ENCODE measurements at regions not wholly inside any gene's neighbourhood (a gene's known extent, or its start where the extent isn't known, plus 50 kb on each side); places are given as distances from the start of the nearest gene placed in this dataset.

DNA sequence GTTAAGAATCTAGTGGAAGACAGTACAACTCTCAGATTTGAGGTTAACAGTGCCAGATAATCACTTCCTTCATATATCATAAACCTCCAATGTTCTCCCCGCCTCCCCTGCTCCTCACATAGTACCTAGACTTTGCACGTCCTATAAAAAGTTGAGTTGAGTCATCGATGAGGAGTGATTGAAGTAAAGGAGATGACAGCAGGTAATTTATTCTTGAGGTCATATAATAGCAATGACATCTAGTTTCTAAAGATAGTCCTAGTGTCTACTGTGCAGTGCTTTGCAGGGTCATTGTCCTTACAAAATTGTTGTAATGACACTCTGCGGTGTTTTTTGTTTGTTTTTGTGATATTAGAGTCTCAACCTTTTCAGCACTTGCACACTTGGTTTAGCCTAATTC lies 510.5 kb upstream of the LRFN5 start:
- ATAC-seq (replicated peaks in 1 of 2): no peak
- Mint-ChIP-seq H3K36me3 (ENCODE audit: insufficient read depth in 2 of 2) (no peaks in the 10 kb centered on the region), H3K27me3 (ENCODE audit: low read depth) (no peaks in the 10 kb centered on the region)

DNA sequence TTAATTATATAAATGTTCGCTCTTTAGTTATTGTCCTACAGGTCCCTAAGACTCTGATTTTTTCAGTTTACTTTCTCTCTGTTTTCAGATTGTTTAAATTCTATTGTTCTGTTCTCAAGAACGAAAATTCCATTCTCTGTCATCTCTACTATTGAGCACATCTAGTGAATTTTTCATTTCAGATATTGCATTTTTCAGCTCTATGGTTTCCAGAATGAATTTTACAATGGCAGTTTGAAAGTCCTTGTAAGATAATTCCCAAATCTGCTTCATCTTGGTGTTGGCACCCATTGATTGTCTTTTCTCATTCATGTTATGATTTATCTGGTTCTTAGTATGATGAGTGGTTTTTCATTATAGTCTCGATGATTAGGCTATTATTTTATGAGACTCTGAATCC lies 519.6 kb upstream of the LRFN5 start:
- DNase-seq: no peak
- no peaks in the 10 kb centered on the region for H3K36me3 Mint-ChIP-seq (ENCODE audit: insufficient read depth in 2 of 2)
- ATAC-seq (replicated peaks in 1 of 2): no peak
- H3K27ac Mint-ChIP-seq: no peak overlapping the region
- H3K9me3 Mint-ChIP-seq: peaks cover 6 to 10% of the 10 kb centered on the region in 2 donors
- H3K27me3 Mint-ChIP-seq (ENCODE audit: low read depth): no peaks in the 10 kb centered on the region
- H3K4me3 Mint-ChIP-seq: no peak overlapping the region
- no peaks in the 10 kb centered on the region for H3K4me1 Mint-ChIP-seq (ENCODE audit: low read depth)

More for the DNA sequence above, 510.5 kb upstream of the LRFN5 start:
- peaks cover 7 to 13% of the 10 kb centered on the region in 2 donors for H3K9me3 Mint-ChIP-seq
- H3K4me1 Mint-ChIP-seq (ENCODE audit: low read depth): no peaks in the 10 kb centered on the region
- no peak for DNase-seq
- H3K27ac Mint-ChIP-seq: no peak overlapping the region
- H3K4me3 Mint-ChIP-seq: no peak overlapping the region

GRCh38 chr14:41073544-41073943 lies 533.1 kb upstream of the LRFN5 start:
- Mint-ChIP-seq H3K9me3 (peaks cover 0 to 4% of the 10 kb centered on the region in 2 donors), H3K27me3 (ENCODE audit: low read depth) (no peaks in the 10 kb centered on the region), H3K4me3 (no peak overlapping the region), H3K36me3 (ENCODE audit: insufficient read depth in 2 of 2) (peaks cover 0 to 2% of the 10 kb centered on the region in 2 donors), H3K27ac (no peak overlapping the region), H3K4me1 (ENCODE audit: low read depth) (no peaks in the 10 kb centered on the region)
- DNase-seq: no peak
- ATAC-seq (replicated peaks in 1 of 2): no peak

DNA sequence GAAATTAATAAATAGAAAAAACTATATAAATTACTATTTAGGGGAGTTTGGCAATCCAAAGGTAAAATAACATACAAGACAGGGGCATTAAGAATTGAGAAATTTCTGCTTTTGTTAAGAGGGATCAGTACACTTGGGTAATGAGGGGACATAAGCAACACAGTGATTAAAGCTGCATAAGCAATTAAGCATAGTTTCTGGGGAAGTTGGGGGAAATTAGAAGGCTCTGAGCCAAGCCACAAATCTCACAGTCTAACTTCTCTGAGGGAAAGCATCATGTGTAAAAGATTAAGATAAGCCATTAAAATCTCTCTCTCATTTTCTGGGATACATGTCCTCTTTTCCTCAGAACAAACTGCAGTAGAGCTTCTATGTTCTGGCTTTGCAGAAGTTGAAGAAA lies 533.9 kb upstream of the LRFN5 start:
- Mint-ChIP-seq H3K4me1 (ENCODE audit: low read depth) (no peaks in the 10 kb centered on the region), H3K36me3 (ENCODE audit: insufficient read depth in 2 of 2) (peaks cover 0 to 2% of the 10 kb centered on the region in 2 donors), H3K27me3 (ENCODE audit: low read depth) (no peaks in the 10 kb centered on the region), H3K27ac (no peak overlapping the region), H3K4me3 (no peak overlapping the region), H3K9me3 (peaks cover 0 to 4% of the 10 kb centered on the region in 2 donors)
- DNase-seq: no peak
- ATAC-seq (replicated peaks in 1 of 2): no peak

DNA sequence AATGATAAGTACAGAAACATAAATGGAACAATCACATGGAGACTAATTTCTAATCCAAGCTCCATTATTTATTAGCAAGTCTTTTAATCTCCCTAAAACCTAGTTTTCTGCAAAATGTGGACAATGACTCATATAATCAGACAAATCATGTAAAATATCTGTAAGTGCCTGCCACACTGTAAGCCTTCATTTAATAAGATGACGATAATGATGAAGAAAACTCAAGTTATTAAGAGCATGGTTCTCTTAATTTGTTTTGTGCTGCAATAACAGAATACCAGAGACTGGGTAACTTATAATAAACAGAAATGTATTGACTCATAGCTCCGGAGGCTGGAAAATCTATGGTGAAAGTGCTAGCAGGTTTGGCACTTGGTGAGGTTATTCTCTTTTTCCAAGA lies 535.3 kb upstream of the LRFN5 start:
- DNase-seq: no peak
- H3K4me1 Mint-ChIP-seq (ENCODE audit: low read depth): no peaks in the 10 kb centered on the region
- H3K36me3 Mint-ChIP-seq (ENCODE audit: insufficient read depth in 2 of 2): peaks cover 0 to 2% of the 10 kb centered on the region in 2 donors
- no peak overlapping the region for H3K4me3 Mint-ChIP-seq
- H3K27me3 Mint-ChIP-seq (ENCODE audit: low read depth): no peaks in the 10 kb centered on the region
- no peak overlapping the region for H3K27ac Mint-ChIP-seq
- peaks cover 0 to 4% of the 10 kb centered on the region in 2 donors for H3K9me3 Mint-ChIP-seq
- no peak for ATAC-seq (replicated peaks in 1 of 2)

DNA sequence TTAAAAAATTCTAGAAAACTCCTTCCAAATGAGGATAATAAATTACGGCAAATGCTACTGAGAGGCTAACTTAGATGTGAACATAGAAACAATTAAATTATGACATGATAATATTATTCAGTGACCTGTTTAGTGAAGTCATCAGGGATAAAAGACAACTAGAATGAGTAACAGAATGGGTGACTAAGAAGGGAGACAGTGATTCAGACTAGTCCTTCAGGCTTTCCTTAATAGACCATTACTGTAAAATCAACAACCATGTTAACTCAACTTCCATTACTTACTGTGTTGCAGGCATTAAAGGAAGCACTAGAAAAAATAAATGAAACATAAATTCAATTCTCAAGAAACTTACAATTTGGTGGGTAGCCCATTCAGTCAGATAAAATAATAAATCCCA lies 543.9 kb upstream of the LRFN5 start:
- no peaks in the 10 kb centered on the region for H3K36me3 Mint-ChIP-seq (ENCODE audit: insufficient read depth in 2 of 2)
- H3K4me1 Mint-ChIP-seq (ENCODE audit: low read depth): no peaks in the 10 kb centered on the region
- H3K4me3 Mint-ChIP-seq: no peak overlapping the region
- DNase-seq (no peak), ATAC-seq (replicated peaks in 1 of 2) (no peak)
- no peak overlapping the region for H3K27ac Mint-ChIP-seq
- H3K27me3 Mint-ChIP-seq (ENCODE audit: low read depth): no peaks in the 10 kb centered on the region
- H3K9me3 Mint-ChIP-seq: peaks cover 0 to 2% of the 10 kb centered on the region in 2 donors

DNA sequence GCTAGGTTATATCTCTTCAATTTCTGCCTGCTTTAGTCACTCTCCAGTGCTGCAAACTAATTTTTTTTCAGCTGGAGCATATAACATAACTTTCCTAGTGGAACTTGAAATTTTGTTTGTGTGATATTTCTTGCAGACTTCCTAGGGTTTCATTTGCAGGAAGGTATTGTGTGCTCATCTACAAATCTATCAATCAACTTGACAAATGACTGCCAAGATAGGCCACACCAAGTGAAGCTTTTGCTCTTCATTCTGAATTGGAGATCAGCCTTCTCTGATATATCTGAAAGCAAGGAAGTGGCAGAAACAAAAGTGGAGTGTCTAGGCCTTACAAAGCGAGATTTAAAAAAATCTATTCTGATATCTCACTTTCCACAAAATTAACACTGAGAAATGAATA lies 551.1 kb upstream of the LRFN5 start:
- H3K36me3 Mint-ChIP-seq (ENCODE audit: insufficient read depth in 2 of 2): no peaks in the 10 kb centered on the region
- no peak overlapping the region for H3K27ac Mint-ChIP-seq
- no peak for ATAC-seq (replicated peaks in 1 of 2)
- no peaks in the 10 kb centered on the region for H3K4me1 Mint-ChIP-seq (ENCODE audit: low read depth)
- DNase-seq: no peak
- H3K4me3 Mint-ChIP-seq: no peak overlapping the region
- H3K27me3 Mint-ChIP-seq (ENCODE audit: low read depth): no peaks in the 10 kb centered on the region
- no peaks in the 10 kb centered on the region for H3K9me3 Mint-ChIP-seq

GRCh38 chr14:41051801-41052200 lies 554.9 kb upstream of the LRFN5 start:
- ATAC-seq (replicated peaks in 1 of 2) (no peak), DNase-seq (no peak)
- H3K4me1 Mint-ChIP-seq (ENCODE audit: low read depth): no peaks in the 10 kb centered on the region
- H3K4me3 Mint-ChIP-seq: no peak overlapping the region
- H3K27ac Mint-ChIP-seq: no peak overlapping the region
- no peaks in the 10 kb centered on the region for H3K36me3 Mint-ChIP-seq (ENCODE audit: insufficient read depth in 2 of 2)
- H3K9me3 Mint-ChIP-seq: no peaks in the 10 kb centered on the region
- no peaks in the 10 kb centered on the region for H3K27me3 Mint-ChIP-seq (ENCODE audit: low read depth)

DNA sequence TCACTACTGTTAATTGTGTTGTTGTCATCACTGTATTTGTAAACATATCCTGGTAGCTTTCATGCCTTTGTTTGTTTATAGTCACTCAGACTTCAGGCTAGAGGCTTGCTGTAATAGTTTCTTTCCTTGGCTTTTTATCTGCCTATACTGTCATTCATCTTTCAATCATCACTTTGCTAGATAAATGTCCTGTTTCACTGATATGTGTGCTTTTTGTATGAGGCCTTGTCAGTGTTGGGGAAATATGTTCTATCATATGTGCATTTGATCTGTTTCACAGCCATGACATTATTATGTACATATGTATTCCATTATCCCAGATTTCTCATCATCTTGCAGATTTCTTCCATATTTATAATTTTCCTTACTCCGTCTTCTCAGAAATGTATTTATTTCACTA lies 558.9 kb upstream of the LRFN5 start:
- DNase-seq: no peak
- Mint-ChIP-seq H3K4me1 (ENCODE audit: low read depth) (no peaks in the 10 kb centered on the region), H3K27me3 (ENCODE audit: low read depth) (no peaks in the 10 kb centered on the region), H3K4me3 (no peak overlapping the region), H3K27ac (no peak overlapping the region), H3K9me3 (peaks cover 0 to 2% of the 10 kb centered on the region in 2 donors), H3K36me3 (ENCODE audit: insufficient read depth in 2 of 2) (no peaks in the 10 kb centered on the region)
- no peak for ATAC-seq (replicated peaks in 1 of 2)

DNA sequence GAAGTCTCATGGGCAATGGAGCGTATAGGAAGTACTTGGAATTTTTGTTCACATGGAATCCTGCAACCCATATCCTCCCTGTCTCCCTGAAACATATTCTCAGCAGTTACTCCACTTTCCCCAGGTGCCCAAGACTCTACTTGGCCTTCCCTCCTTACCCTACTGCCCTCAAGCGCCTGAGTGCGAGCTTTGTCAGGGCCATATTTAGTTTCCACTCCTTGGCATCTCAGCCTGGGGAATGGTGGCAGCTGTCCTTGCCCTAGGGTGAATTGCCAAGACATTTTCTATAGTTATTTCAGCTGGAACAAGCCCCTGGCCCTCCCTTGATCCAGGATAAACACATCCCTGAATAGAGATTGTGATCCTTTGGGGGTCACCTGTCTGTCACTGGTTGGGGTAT lies 569.3 kb upstream of the LRFN5 start:
- H3K27ac Mint-ChIP-seq: no peak overlapping the region
- DNase-seq (no peak), ATAC-seq (replicated peaks in 1 of 2) (no peak)
- no peak overlapping the region for H3K4me3 Mint-ChIP-seq
- H3K4me1 Mint-ChIP-seq (ENCODE audit: low read depth): no peaks in the 10 kb centered on the region
- H3K9me3 Mint-ChIP-seq: peaks cover 0 to 2% of the 10 kb centered on the region in 2 donors
- H3K36me3 Mint-ChIP-seq (ENCODE audit: insufficient read depth in 2 of 2): no peaks in the 10 kb centered on the region
- no peaks in the 10 kb centered on the region for H3K27me3 Mint-ChIP-seq (ENCODE audit: low read depth)

- Mint-ChIP-seq H3K36me3 (ENCODE audit: insufficient read depth in 2 of 2) (no peaks in the 10 kb centered on the region), H3K4me3 (no peak overlapping the region), H3K9me3 (peaks cover 0 to 2% of the 10 kb centered on the region in 2 donors), H3K4me1 (ENCODE audit: low read depth) (no peaks in the 10 kb centered on the region), H3K27ac (no peak overlapping the region), H3K27me3 (ENCODE audit: low read depth) (no peaks in the 10 kb centered on the region)
- DNase-seq (no peak), ATAC-seq (replicated peaks in 1 of 2) (no peak)
These were observed 571.7 kb upstream of the LRFN5 start for GRCh38 chr14:41034969-41035368.

GRCh38 chr14:41022932-41023331 lies 583.7 kb upstream of the LRFN5 start:
- H3K36me3 Mint-ChIP-seq (ENCODE audit: insufficient read depth in 2 of 2): peaks cover 0 to 2% of the 10 kb centered on the region in 2 donors
- no peak overlapping the region for H3K27ac Mint-ChIP-seq
- H3K9me3 Mint-ChIP-seq: peaks cover 3 to 7% of the 10 kb centered on the region in 2 donors
- H3K4me3 Mint-ChIP-seq: no peak overlapping the region
- ATAC-seq (replicated peaks in 1 of 2) (no peak), DNase-seq (no peak)
- H3K4me1 Mint-ChIP-seq (ENCODE audit: low read depth): no peaks in the 10 kb centered on the region
- no peaks in the 10 kb centered on the region for H3K27me3 Mint-ChIP-seq (ENCODE audit: low read depth)

GRCh38 chr14:41016213-41016612 lies 590.5 kb upstream of the LRFN5 start:
- Mint-ChIP-seq H3K27me3 (ENCODE audit: low read depth) (no peaks in the 10 kb centered on the region), H3K36me3 (ENCODE audit: insufficient read depth in 2 of 2) (peaks cover 0 to 2% of the 10 kb centered on the region in 2 donors), H3K9me3 (peaks cover 0 to 2% of the 10 kb centered on the region in 2 donors), H3K4me1 (ENCODE audit: low read depth) (no peaks in the 10 kb centered on the region), H3K27ac (no peak overlapping the region), H3K4me3 (no peak overlapping the region)
- ATAC-seq (replicated peaks in 1 of 2) (no peak), DNase-seq (no peak)

DNA sequence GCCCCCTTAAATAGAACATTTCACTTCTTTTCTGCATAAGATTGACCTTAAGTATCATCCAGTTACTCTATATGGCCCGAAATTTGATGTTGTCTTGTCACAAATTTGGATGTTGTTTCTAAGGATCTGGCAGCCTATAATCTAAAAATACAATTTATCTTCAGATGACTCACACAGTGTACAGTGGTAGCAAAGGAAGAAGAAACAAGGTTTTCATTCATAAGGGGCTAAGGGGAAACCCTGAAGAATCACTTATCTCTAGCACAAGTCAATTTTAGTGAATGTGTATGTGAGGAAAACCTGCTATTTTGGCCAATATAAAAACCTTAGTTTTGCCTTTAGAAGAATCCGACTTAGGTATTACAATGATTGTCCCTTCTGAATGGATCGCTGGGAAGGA lies 606.3 kb upstream of the LRFN5 start:
- H3K4me3 Mint-ChIP-seq: no peak overlapping the region
- no peak for ATAC-seq (replicated peaks in 1 of 2)
- H3K9me3 Mint-ChIP-seq: peaks cover 0 to 2% of the 10 kb centered on the region in 2 donors
- no peaks in the 10 kb centered on the region for H3K27me3 Mint-ChIP-seq (ENCODE audit: low read depth)
- H3K36me3 Mint-ChIP-seq (ENCODE audit: insufficient read depth in 2 of 2): peaks cover 0 to 1% of the 10 kb centered on the region in 2 donors
- no peak for DNase-seq
- H3K27ac Mint-ChIP-seq: no peak overlapping the region
- H3K4me1 Mint-ChIP-seq (ENCODE audit: low read depth): no peaks in the 10 kb centered on the region
